ENCODE measurements at regions not wholly inside any gene's neighbourhood (a gene's known extent, or its start where the extent isn't known, plus 50 kb on each side); places are given as distances from the start of the nearest gene placed in this dataset.

GRCh38 chr10:60565492-60565891 lies 175.8 kb upstream of the ANK3 start:
- Histone ChIP-seq H3K9me3 (ENCODE audit: insufficient read depth, low read depth, low read length) (no peaks in the 10 kb centered on the region), H2AFZ (ENCODE audit: low read length) (no peak overlapping the region), H4K20me1 (ENCODE audit: insufficient read depth, low read length, poor library complexity, severe bottlenecking) (no peaks in the 10 kb centered on the region), H3K4me2 (ENCODE audit: low read depth, low read length, poor library complexity, severe bottlenecking) (no peak overlapping the region), H3K27me3 (ENCODE audit: insufficient read depth, low read length, poor library complexity, severe bottlenecking) (no peaks in the 10 kb centered on the region), H3K79me2 (ENCODE audit: insufficient read depth, low read length) (no peaks in the 10 kb centered on the region), H3K4me3 (ENCODE audit: low read length, poor library complexity, severe bottlenecking) (no peak overlapping the region), H3F3A (ENCODE audit: low read depth) (no peaks in the 10 kb centered on the region), H3K9ac (ENCODE audit: low read depth, low read length, poor library complexity, severe bottlenecking) (no peak overlapping the region), H3K36me3 (ENCODE audit: insufficient read depth, low read length) (no peaks in the 10 kb centered on the region), H3K4me1 (ENCODE audit: insufficient read depth, low read length, poor library complexity, severe bottlenecking) (no peaks in the 10 kb centered on the region), H3K9me2 (replicated peaks; ENCODE audit: low read depth, low read length) (no peaks in the 10 kb centered on the region)
- no peak for TF ChIP-seq EZH2phosphoT487 (IDR thresholded peaks at IDR 0.05; ENCODE audit: borderline replicate concordance)
- no peak for TF ChIP-seq CTCF (conservative IDR thresholded peaks at IDR 0.05; ENCODE audit: low read length)

- no peaks in the 10 kb centered on the region for H3K79me2 ChIP-seq (ENCODE audit: insufficient read depth, low read length)
Observed at GRCh38 chr10:60564475-60564874, 174.8 kb upstream of the ANK3 start.

DNA sequence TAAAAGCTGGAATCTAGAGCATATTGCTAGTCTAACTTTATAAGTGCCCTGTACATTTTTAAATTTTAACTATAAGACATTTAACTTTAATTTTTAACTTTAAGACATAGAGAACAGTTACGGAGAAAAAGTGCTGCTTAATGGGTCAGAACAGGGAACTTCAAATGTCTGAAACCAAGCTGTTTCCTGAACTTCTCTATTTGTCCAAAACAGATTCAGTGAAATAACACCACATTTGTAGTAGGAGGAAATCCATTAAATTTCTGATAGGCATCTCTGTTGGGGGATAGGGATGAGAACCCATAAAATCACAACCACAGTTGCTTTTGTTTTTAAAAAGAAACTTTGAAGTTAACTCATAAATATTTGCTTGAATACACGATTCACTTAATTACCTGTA lies 170.8 kb upstream of the ANK3 start:
- Histone ChIP-seq H2AFZ (ENCODE audit: low read length) (no peak overlapping the region), H3F3A (ENCODE audit: low read depth) (no peaks in the 10 kb centered on the region), H3K9me3 (ENCODE audit: insufficient read depth, low read depth, low read length) (no peaks in the 10 kb centered on the region), H3K4me2 (ENCODE audit: low read depth, low read length, poor library complexity, severe bottlenecking) (no peak overlapping the region), H3K36me3 (ENCODE audit: insufficient read depth, low read length) (no peaks in the 10 kb centered on the region), H3K79me2 (ENCODE audit: insufficient read depth, low read length) (no peaks in the 10 kb centered on the region), H4K20me1 (ENCODE audit: insufficient read depth, low read length, poor library complexity, severe bottlenecking) (no peaks in the 10 kb centered on the region), H3K9me2 (replicated peaks; ENCODE audit: low read depth, low read length) (no peaks in the 10 kb centered on the region), H3K4me1 (ENCODE audit: insufficient read depth, low read length, poor library complexity, severe bottlenecking) (no peaks in the 10 kb centered on the region), H3K4me3 (ENCODE audit: low read length, poor library complexity, severe bottlenecking) (no peak overlapping the region), H3K27me3 (ENCODE audit: insufficient read depth, low read length, poor library complexity, severe bottlenecking) (no peaks in the 10 kb centered on the region), H3K9ac (ENCODE audit: low read depth, low read length, poor library complexity, severe bottlenecking) (no peak overlapping the region)
- TF ChIP-seq EZH2phosphoT487 (IDR thresholded peaks at IDR 0.05; ENCODE audit: borderline replicate concordance) = no peak
- no peak for TF ChIP-seq CTCF (conservative IDR thresholded peaks at IDR 0.05; ENCODE audit: low read length)

More at GRCh38 chr10:60564475-60564874, 174.8 kb upstream of the ANK3 start:
- no peak for TF ChIP-seq CTCF (conservative IDR thresholded peaks at IDR 0.05; ENCODE audit: low read length)
- Histone ChIP-seq H3K9me2 (replicated peaks; ENCODE audit: low read depth, low read length) (no peaks in the 10 kb centered on the region), H3K4me1 (ENCODE audit: insufficient read depth, low read length, poor library complexity, severe bottlenecking) (no peaks in the 10 kb centered on the region), H3K4me2 (ENCODE audit: low read depth, low read length, poor library complexity, severe bottlenecking) (no peak overlapping the region), H4K20me1 (ENCODE audit: insufficient read depth, low read length, poor library complexity, severe bottlenecking) (no peaks in the 10 kb centered on the region), H3K36me3 (ENCODE audit: insufficient read depth, low read length) (no peaks in the 10 kb centered on the region), H3K9me3 (ENCODE audit: insufficient read depth, low read depth, low read length) (no peaks in the 10 kb centered on the region), H3K9ac (ENCODE audit: low read depth, low read length, poor library complexity, severe bottlenecking) (no peak overlapping the region), H3F3A (ENCODE audit: low read depth) (no peaks in the 10 kb centered on the region), H3K27me3 (ENCODE audit: insufficient read depth, low read length, poor library complexity, severe bottlenecking) (no peaks in the 10 kb centered on the region), H2AFZ (ENCODE audit: low read length) (no peak overlapping the region), H3K4me3 (ENCODE audit: low read length, poor library complexity, severe bottlenecking) (no peak overlapping the region)
